ENCODE measurements at regions not wholly inside any gene's neighbourhood (a gene's known extent, or its start where the extent isn't known, plus 50 kb on each side); places are given as distances from the start of the nearest gene placed in this dataset.

- TF ChIP-seq ZNF23 (tag by site-specific recombination; IDR thresholded peaks at IDR 0.05; ENCODE audit: borderline replicate concordance), result no peak
- TF ChIP-seq CTCF (tag by site-specific recombination; IDR thresholded peaks at IDR 0.05), result no peak
- no peak for TF ChIP-seq ZXDB (tag by site-specific recombination; IDR thresholded peaks at IDR 0.05)
- TF ChIP-seq REST (tag by site-specific recombination; IDR thresholded peaks at IDR 0.05), result no peak
These were observed 1270.2 kb upstream of the SORCS1 start for GRCh38 chr10:108434559-108435252.
